H9 (cell line): ENCODE measurements at regions not wholly inside any gene's neighbourhood (a gene's known extent, or its start where the extent isn't known, plus 50 kb on each side); places are given as distances from the start of the nearest gene placed in this dataset.

Experiments used
- DNase-seq: peaks from one replicate; pipeline ENCODE4 v3.0.0-alpha.2; 2017
- H2AFZ ChIP-seq: one replicate; pipeline ENCODE4 v1.6.1; 2013; ENCODE audit warnings: mild to moderate bottlenecking, low read length, control low read depth, moderate library complexity
- H2AK5ac ChIP-seq: 2 replicates; pipeline ENCODE4 v1.6.1; 2013; ENCODE audit warnings: low read length, control low read depth, mixed read lengths; ENCODE audit not compliant: insufficient read length
- H2BK120ac ChIP-seq: one replicate; pipeline ENCODE4 v1.6.1; 2013; ENCODE audit warnings: low read depth, mild to moderate bottlenecking, low read length, control low read depth, inconsistent platforms; ENCODE audit not compliant: poor library complexity, severe bottlenecking
- H2BK12ac ChIP-seq: 2 replicates; pipeline ENCODE4 v1.6.1; 2013; ENCODE audit warnings: low read length, control low read depth, mixed read lengths, low read depth; ENCODE audit not compliant: insufficient read length
- H2BK15ac ChIP-seq: 2 replicates; pipeline ENCODE4 v1.6.1; 2013; ENCODE audit warnings: low read depth, low read length, control low read depth
- H2BK20ac ChIP-seq: one replicate; pipeline ENCODE4 v1.6.1; 2013; ENCODE audit warnings: low read depth, mild to moderate bottlenecking, low read length, control low read depth, inconsistent platforms; ENCODE audit not compliant: poor library complexity, severe bottlenecking
- H2BK5ac ChIP-seq: 2 replicates; pipeline ENCODE4 v1.6.1; 2013; ENCODE audit warnings: low read length, control low read depth, mixed read lengths; ENCODE audit not compliant: insufficient read length
- H3K14ac ChIP-seq: 2 replicates; pipeline ENCODE4 v1.6.1; 2013; ENCODE audit warnings: low read length, control low read depth; ENCODE audit not compliant: insufficient read depth
- H3K18ac ChIP-seq: 2 replicates; pipeline ENCODE4 v1.6.1; 2013; ENCODE audit warnings: low read depth, mild to moderate bottlenecking, mixed read lengths, low read length, control low read depth; ENCODE audit not compliant: insufficient read length
- H3K23ac ChIP-seq: 2 replicates; pipeline ENCODE4 v1.6.1; 2013; ENCODE audit warnings: low read length, control low read depth, mixed read lengths, low read depth; ENCODE audit not compliant: insufficient read length
- H3K23me2 ChIP-seq: 2 replicates; pipeline ENCODE4 v1.6.1; 2013; ENCODE audit warnings: low read depth, mild to moderate bottlenecking, mixed read lengths, low read length, control low read depth; ENCODE audit not compliant: insufficient read length, poor library complexity, severe bottlenecking
- H3K27ac ChIP-seq: 2 replicates; pipeline ENCODE4 v1.5.1; 2013; ENCODE audit warnings: low read length, control low read depth, mixed read lengths, low read depth; ENCODE audit not compliant: insufficient read length
- H3K27me3 ChIP-seq: 2 replicates; pipeline ENCODE4 v1.6.1; 2013; ENCODE audit warnings: low read length, control low read depth, inconsistent platforms; ENCODE audit not compliant: insufficient read depth
- H3K4ac ChIP-seq: 2 replicates; pipeline ENCODE4 v1.6.1; 2013; ENCODE audit warnings: low read depth, mild to moderate bottlenecking, control low read depth, inconsistent platforms, low read length, moderate library complexity
- H3K4me1 ChIP-seq: 2 replicates; pipeline ENCODE4 v1.6.1; 2013; ENCODE audit warnings: low read length, control low read depth, inconsistent platforms; ENCODE audit not compliant: insufficient read depth
- H3K4me2 ChIP-seq: 2 replicates; pipeline ENCODE4 v1.6.1; 2013; ENCODE audit warnings: low read length, control low read depth, mixed read lengths; ENCODE audit not compliant: insufficient read length, insufficient read depth
- H3K56ac ChIP-seq: 2 replicates; pipeline ENCODE4 v1.6.1; 2013; ENCODE audit warnings: low read depth, mild to moderate bottlenecking, mixed read lengths, low read length, control low read depth; ENCODE audit not compliant: insufficient read length
- H3K79me1 ChIP-seq: 2 replicates; pipeline ENCODE4 v1.6.1; 2013; ENCODE audit warnings: low read depth, mild to moderate bottlenecking, moderate library complexity, low read length, control low read depth, inconsistent platforms; ENCODE audit not compliant: insufficient read depth, poor library complexity, severe bottlenecking
- H3K79me2 ChIP-seq: 2 replicates; pipeline ENCODE4 v1.6.1; 2013; ENCODE audit warnings: low read length, control low read depth, inconsistent platforms; ENCODE audit not compliant: insufficient read depth
- H3K9ac ChIP-seq: 2 replicates; pipeline ENCODE4 v1.6.1; 2013; ENCODE audit warnings: low read length, control low read depth, mixed read lengths; ENCODE audit not compliant: insufficient read length; ENCODE audit errors: extremely low read depth
- H3K9me3 ChIP-seq: one replicate; pipeline ENCODE4 v1.6.1; 2013; ENCODE audit warnings: low read depth, low read length, inconsistent platforms; ENCODE audit not compliant: control insufficient read depth
- H3T11ph ChIP-seq: one replicate; pipeline ENCODE4 v1.6.1; 2013; ENCODE audit warnings: mild to moderate bottlenecking, low read length, control low read depth, inconsistent platforms
- H4K20me1 ChIP-seq: one replicate; pipeline ENCODE4 v1.6.1; 2013; ENCODE audit not compliant: control insufficient read depth, insufficient read length, insufficient read depth
- H4K5ac ChIP-seq: 2 replicates; pipeline ENCODE4 v1.6.1; 2013; ENCODE audit warnings: low read depth, mild to moderate bottlenecking, mixed read lengths, low read length, control low read depth; ENCODE audit not compliant: insufficient read length
- H4K8ac ChIP-seq: replicated peaks from 2 replicates; pipeline ENCODE4 v1.6.1; 2013; ENCODE audit warnings: low read length, control low read depth, mixed read lengths, low read depth; ENCODE audit not compliant: insufficient read length
- H4K91ac ChIP-seq: 2 replicates; pipeline ENCODE4 v1.6.1; 2013; ENCODE audit warnings: low read depth, mild to moderate bottlenecking, moderate library complexity, mixed read lengths, low read length, control low read depth; ENCODE audit not compliant: insufficient read length
- H3K27ac Mint-ChIP-seq, 3 experiments: 2 replicates in 2 of 3; 3 replicates in 1 of 3; pipeline ENCODE4 v1.8.0; 2020 to 2021; ENCODE audit warnings: mixed read lengths in 3 of 3, mild to moderate bottlenecking in 1 of 3, moderate library complexity in 1 of 3
- H3K27me3 Mint-ChIP-seq: 2 replicates; pipeline ENCODE4 v1.8.0; 2021; ENCODE audit warnings: low read depth, mild to moderate bottlenecking, moderate library complexity, mixed read lengths
- H3K36me3 Mint-ChIP-seq, 3 experiments: 2 replicates in 2 of 3; 3 replicates in 1 of 3; pipeline ENCODE4 v1.8.0; 2020 to 2021; ENCODE audit warnings: low read depth in 3 of 3, mixed read lengths in 3 of 3; ENCODE audit not compliant: insufficient read depth in 1 of 3
- H3K4me1 Mint-ChIP-seq, 2 experiments: 2 replicates each; pipeline ENCODE4 v1.8.0; 2020; ENCODE audit warnings: mixed read lengths in 2 of 2
- H3K4me3 Mint-ChIP-seq, 2 experiments: 2 replicates in 1 of 2; 3 replicates in 1 of 2; pipeline ENCODE4 v1.8.0; 2020 to 2021; ENCODE audit warnings: mild to moderate bottlenecking in 2 of 2, mixed read lengths in 2 of 2, moderate library complexity in 1 of 2
- H3K9me3 Mint-ChIP-seq, 2 experiments: 2 replicates in 1 of 2; 3 replicates in 1 of 2; pipeline ENCODE4 v1.8.0; 2020; ENCODE audit warnings: mild to moderate bottlenecking in 2 of 2, mixed read lengths in 2 of 2, moderate library complexity in 1 of 2
- CTCF ChIP-seq: fragments of 200-600 bp; sonication (generic); conservative IDR thresholded peaks from 3 replicates; pipeline ENCODE4 v1.8.0; 2021; ENCODE audit warnings: antibody characterized with exemption, mild to moderate bottlenecking
- WGBS: extraction: QIAGEN DNeasy Blood & Tissue Kit; methylation state at CpG from one replicate; pipeline ENCODE4 v1.1.7; 2013; ENCODE audit warnings: missing lambda C conversion rate, low lambda C conversion rate, mixed read lengths; ENCODE audit not compliant: insufficient read length; ENCODE audit errors: extremely low coverage; 5-methylcytosine and 5-hydroxymethylcytosine counted together

GRCh38 chr2:12062053-12062395, 315.6 kb downstream of the LPIN1 start:
- Histone ChIP-seq H2AFZ (no peak overlapping the region), H2BK20ac (no peak overlapping the region), H2AK5ac (no peak overlapping the region), H3K18ac (no peak overlapping the region), H3K56ac (no peak overlapping the region), H3K79me1 (no peaks in the 10 kb centered on the region), H3K27ac (no peak overlapping the region), H3K4me2 (no peak overlapping the region), H2BK15ac (no peak overlapping the region), H3K27me3 (no peaks in the 10 kb centered on the region), H4K91ac (no peak overlapping the region), H3K79me2 (0 out of 2 replicates have a peak, but pooled peaks cover 2% of the 10 kb centered on the region), H3K4ac (no peak overlapping the region), H4K20me1 (no peaks in the 10 kb centered on the region), H3K9ac (no peak overlapping the region), H3T11ph (no peak overlapping the region), H3K9me3 (no peaks in the 10 kb centered on the region), H4K8ac (no peak overlapping the region), H2BK120ac (no peak overlapping the region), H3K4me1 (peaks cover 2% of the 10 kb centered on the region; the same call in 1 of the 2 replicates), H3K23ac (no peak overlapping the region), H4K5ac (no peak overlapping the region), H2BK5ac (no peak overlapping the region), H3K14ac (no peak overlapping the region), H3K23me2 (no peaks in the 10 kb centered on the region), H2BK12ac (no peak overlapping the region)
- peaks cover 8 to 18% of the 10 kb centered on the region in 2 experiments for H3K4me1 Mint-ChIP-seq
- no peak overlapping the region for H3K4me3 Mint-ChIP-seq
- H3K27me3 Mint-ChIP-seq: no peaks in the 10 kb centered on the region; the same call in 1 of the 2 replicates
- H3K27ac Mint-ChIP-seq: no peak overlapping the region
- H3K9me3 Mint-ChIP-seq: peaks cover 3% of the 10 kb centered on the region in 2 experiments; a peak in 3 of 5 replicates
- WGBS: no CpG with 5 or more reads among the region's 2 CpGs
- TF ChIP-seq CTCF: no peak
- no peaks in the 10 kb centered on the region for H3K36me3 Mint-ChIP-seq
- DNase-seq: no peak
